Mesodermal cell (in vitro differentiated cells): ENCODE measurements at regions not wholly inside any gene's neighbourhood (a gene's known extent, or its start where the extent isn't known, plus 50 kb on each side); places are given as distances from the start of the nearest gene placed in this dataset.
"Not testable (repeated sequence)": the region's sequence is repeated elsewhere in the genome, so short reads cannot be mapped to it uniquely, and the experiment has no call there.

Experiments used
- H3K27ac ChIP-seq: 2 replicates; pipeline ENCODE4 v1.7.0; 2013; ENCODE audit warnings: mild to moderate bottlenecking, low read depth, low read length, moderate library complexity; ENCODE audit not compliant: severe bottlenecking
- H3K36me3 ChIP-seq: 2 replicates; pipeline ENCODE4 v1.7.1; 2013; ENCODE audit warnings: mild to moderate bottlenecking, low read length, moderate library complexity; ENCODE audit not compliant: control insufficient read depth, insufficient read depth
- H3K4me1 ChIP-seq: one replicate; pipeline ENCODE4 v1.7.1; 2013; ENCODE audit warnings: mild to moderate bottlenecking, low read length; ENCODE audit not compliant: insufficient read depth, control insufficient read depth, poor library complexity, severe bottlenecking
- H3K4me3 ChIP-seq: 2 replicates; pipeline ENCODE4 v1.7.0; 2013; ENCODE audit warnings: low read length, control low read depth, mild to moderate bottlenecking; ENCODE audit not compliant: insufficient read depth, poor library complexity, severe bottlenecking; ENCODE audit errors: extremely low read depth
- H3K9me3 ChIP-seq: 2 replicates; pipeline ENCODE4 v1.7.1; 2013; ENCODE audit warnings: mild to moderate bottlenecking, low read length, moderate library complexity; ENCODE audit not compliant: control insufficient read depth
- WGBS, 2 experiments: methylation state at CpG; one replicate each; pipeline ENCODE4 v1.1.5; 2013; ENCODE audit warnings: missing lambda C conversion rate in 2 of 2; ENCODE audit not compliant: insufficient coverage in 2 of 2; 5-methylcytosine and 5-hydroxymethylcytosine counted together

- no CpG with 5 or more reads among the region's 16 CpGs for WGBS, 2 experiments
- H3K9me3 ChIP-seq, H3K4me1 ChIP-seq, H3K27ac ChIP-seq, H3K36me3 ChIP-seq: not testable (repeated sequence)
- peak overlapping the region; percentile 38 for H3K4me3 ChIP-seq
Observed at GRCh38 chr1:143804707-143805356, 167.0 kb downstream of the FAM72C start.

GRCh38 chr1:143803927-143804411, 167.8 kb downstream of the FAM72C start:
- H3K27ac ChIP-seq, H3K9me3 ChIP-seq, H3K4me1 ChIP-seq, H3K36me3 ChIP-seq: not testable (repeated sequence)
- 0 to 5% methylated on average over 4 to 8 of the region's 26 CpGs for WGBS, 2 experiments
- peak overlapping the region; percentile 38 for H3K4me3 ChIP-seq

GRCh38 chr1:143803095-143803494, 168.7 kb downstream of the FAM72C start:
- H3K36me3 ChIP-seq, H3K4me3 ChIP-seq, H3K9me3 ChIP-seq, H3K4me1 ChIP-seq, H3K27ac ChIP-seq: not testable (repeated sequence)
- no CpG with 5 or more reads among the region's 13 CpGs for WGBS, 2 experiments

GRCh38 chr1:143799568-143800187, 172.1 kb downstream of the FAM72C start:
- H3K9me3 ChIP-seq, H3K36me3 ChIP-seq, H3K4me1 ChIP-seq, H3K4me3 ChIP-seq, H3K27ac ChIP-seq: not testable (repeated sequence)
- WGBS, 2 experiments: no CpG with 5 or more reads among the region's 22 CpGs

- not testable (repeated sequence) for H3K9me3 ChIP-seq, H3K36me3 ChIP-seq, H3K27ac ChIP-seq, H3K4me3 ChIP-seq, H3K4me1 ChIP-seq
- no CpG with 5 or more reads among the region's 3 CpGs for WGBS, 2 experiments
Observed at GRCh38 chr1:143796369-143796768, 175.4 kb downstream of the FAM72C start.

- not testable (repeated sequence) for H3K4me3 ChIP-seq, H3K36me3 ChIP-seq, H3K27ac ChIP-seq, H3K4me1 ChIP-seq, H3K9me3 ChIP-seq
- no CpG with 5 or more reads among the region's 57 CpGs for WGBS, 2 experiments
Observed at GRCh38 chr1:143792047-143792937, 179.5 kb downstream of the FAM72C start.

- not testable (repeated sequence) for H3K4me1 ChIP-seq, H3K9me3 ChIP-seq, H3K4me3 ChIP-seq, H3K36me3 ChIP-seq, H3K27ac ChIP-seq
- no CpG with 5 or more reads among the region's 3 CpGs for WGBS, 2 experiments
Observed at GRCh38 chr1:143786381-143786780, 185.4 kb downstream of the FAM72C start.

GRCh38 chr1:143785883-143786282, 185.9 kb downstream of the FAM72C start:
- not testable (repeated sequence) for H3K4me3 ChIP-seq, H3K36me3 ChIP-seq, H3K27ac ChIP-seq, H3K4me1 ChIP-seq, H3K9me3 ChIP-seq
- no CpG with 5 or more reads among the region's 7 CpGs for WGBS, 2 experiments

- H3K4me3 ChIP-seq, H3K4me1 ChIP-seq, H3K36me3 ChIP-seq, H3K9me3 ChIP-seq, H3K27ac ChIP-seq: not testable (repeated sequence)
- no CpG with 5 or more reads among the region's 11 CpGs for WGBS, 2 experiments
Observed at GRCh38 chr1:143784239-143784882, 187.4 kb downstream of the FAM72C start.

- no CpG with 5 or more reads among the region's 1 CpG for WGBS, 2 experiments
- not testable (repeated sequence) for H3K4me3 ChIP-seq, H3K36me3 ChIP-seq, H3K27ac ChIP-seq, H3K9me3 ChIP-seq, H3K4me1 ChIP-seq
Observed at GRCh38 chr1:143778178-143778577, 193.6 kb downstream of the FAM72C start.
